H1 (cell line): ENCODE measurements at regions not wholly inside any gene's neighbourhood (a gene's known extent, or its start where the extent isn't known, plus 50 kb on each side); places are given as distances from the start of the nearest gene placed in this dataset.

Experiments
- CTCF ChIA-PET: fragments of 300-600 bp; sonication (Branson Sonifier 250); formaldehyde crosslinking; loops from one replicate; lab custom pipeline; 2021; ENCODE audit not compliant: partially characterized antibody; lab: Charles Lee
- POLR2A ChIA-PET: fragments of 300-600 bp; sonication (Branson Sonifier 250); formaldehyde crosslinking; loops from one replicate; lab custom pipeline; 2021; ENCODE audit warnings: inconsistent platforms; ENCODE audit not compliant: partially characterized antibody; lab: Charles Lee
- DNase-seq, 2 experiments: peaks; one replicate each; pipeline versions ENCODE4 v3.0.0 to v3.0.0-alpha.2; 2010 to 2022; ENCODE audit warnings: low spot score in 2 of 2, low read depth in 1 of 2, mixed read lengths in 1 of 2
- FAIRE-seq: peaks from 2 replicates; lab custom pipeline; 2011; peaks lifted over from hg19 to GRCh38; lab: Jason Lieb, UNC
- H2AFZ ChIP-seq: 2 replicates; pipeline ENCODE4 v1.8.1; 2012; ENCODE audit warnings: low read length, inconsistent platforms
- H2AK5ac ChIP-seq: 2 replicates; pipeline ENCODE4 v1.6.1; 2013; ENCODE audit warnings: low read depth, low read length
- H2BK120ac ChIP-seq: replicated peaks from 2 replicates; pipeline ENCODE3; 2013; ENCODE audit warnings: low read depth, low read length, inconsistent platforms
- H2BK12ac ChIP-seq: 2 replicates; pipeline ENCODE4 v1.6.1; 2013; ENCODE audit warnings: low read depth, low read length
- H2BK15ac ChIP-seq: 2 replicates; pipeline ENCODE4 v1.6.1; 2013; ENCODE audit warnings: low read length
- H2BK20ac ChIP-seq: 2 replicates; pipeline ENCODE4 v1.6.1; 2013; ENCODE audit warnings: low read length
- H2BK5ac ChIP-seq: 2 replicates; pipeline ENCODE4 v1.6.1; 2013; ENCODE audit warnings: low read depth, low read length
- H3K14ac ChIP-seq: 2 replicates; pipeline ENCODE4 v1.6.1; 2013; ENCODE audit warnings: inconsistent platforms; ENCODE audit not compliant: insufficient read length
- H3K18ac ChIP-seq: 2 replicates; pipeline ENCODE4 v1.6.1; 2013; ENCODE audit warnings: low read length; ENCODE audit errors: extremely low read depth
- H3K23ac ChIP-seq: 2 replicates; pipeline ENCODE4 v1.6.1; 2013; ENCODE audit warnings: inconsistent platforms; ENCODE audit not compliant: insufficient read length
- H3K23me2 ChIP-seq: 2 replicates; pipeline ENCODE4 v1.6.1; 2013; ENCODE audit warnings: low read depth, low read length
- H3K27ac ChIP-seq: 2 replicates; pipeline ENCODE4 v1.6.1; 2011; ENCODE audit warnings: low read depth, low read length, inconsistent platforms
- H3K27me3 ChIP-seq, 4 experiments: replicated peaks in 1 of 4; 1 replicate in 1 of 4; 2 replicates in 3 of 4; pipeline versions ENCODE4 v1.6.1 to v1.8.1; 2011 to 2013; ENCODE audit warnings: low read length in 3 of 4, mild to moderate bottlenecking in 3 of 4, inconsistent platforms in 2 of 4, mixed read lengths in 2 of 4, moderate library complexity in 1 of 4; ENCODE audit not compliant: control insufficient read depth in 3 of 4, insufficient read depth in 3 of 4; ENCODE audit errors: extremely low read depth in 1 of 4
- H3K36me3 ChIP-seq, 4 experiments: 2 replicates each; pipeline versions ENCODE4 v1.6.1 to v1.8.1; 2011 to 2013; ENCODE audit warnings: mild to moderate bottlenecking in 4 of 4, low read length in 3 of 4, moderate library complexity in 2 of 4, control low read depth in 1 of 4, inconsistent platforms in 1 of 4; ENCODE audit not compliant: insufficient read depth in 4 of 4, control insufficient read depth in 2 of 4
- H3K4ac ChIP-seq: replicated peaks from 2 replicates; pipeline ENCODE3; 2013; ENCODE audit warnings: low read length, low read depth, mixed read lengths, inconsistent platforms; ENCODE audit not compliant: insufficient read length
- H3K4me1 ChIP-seq, 4 experiments: replicated peaks in 1 of 4; 1 replicate in 1 of 4; 2 replicates in 3 of 4; pipeline versions ENCODE4 v1.6.1 to v1.8.1; 2011 to 2013; ENCODE audit warnings: low read length in 3 of 4, inconsistent platforms in 2 of 4, mixed read lengths in 1 of 4; ENCODE audit not compliant: insufficient read depth in 4 of 4, control insufficient read depth in 3 of 4
- H3K4me2 ChIP-seq, 2 experiments: 2 replicates each; pipeline versions ENCODE4 v1.6.1 to v1.8.1; 2011 to 2013; ENCODE audit warnings: low read depth in 2 of 2, low read length in 2 of 2, control low read depth in 1 of 2, inconsistent platforms in 1 of 2, mild to moderate bottlenecking in 1 of 2; ENCODE audit not compliant: insufficient read depth in 1 of 2
- H3K4me3 ChIP-seq, 4 experiments: fragments of 200-600, 300-600 bp in 1 of 4; sonication (generic), shearing (Covaris generic), sonication (Bioruptor Twin) in 1 of 4; 2 replicates each; pipeline versions ENCODE4 v1.5.1 to v1.8.1; 2011 to 2016; ENCODE audit warnings: low read length in 4 of 4, low read depth in 3 of 4, control low read depth in 2 of 4, inconsistent platforms in 2 of 4, mild to moderate bottlenecking in 2 of 4, mixed read lengths in 1 of 4, moderate library complexity in 1 of 4; ENCODE audit not compliant: insufficient read depth in 2 of 4; ENCODE audit errors: extremely low read depth in 1 of 4
- H3K56ac ChIP-seq: replicated peaks from 2 replicates; pipeline ENCODE3; 2013; ENCODE audit warnings: low read depth, mild to moderate bottlenecking, mixed read lengths, low read length, inconsistent platforms; ENCODE audit not compliant: insufficient read length
- H3K79me1 ChIP-seq: 2 replicates; pipeline ENCODE4 v1.6.1; 2013; ENCODE audit warnings: low read depth, low read length, control low read depth
- H3K79me2 ChIP-seq, 2 experiments: 2 replicates each; pipeline versions ENCODE4 v1.6.1 to v1.8.1; 2012 to 2013; ENCODE audit warnings: low read length in 2 of 2, mild to moderate bottlenecking in 2 of 2, inconsistent platforms in 1 of 2; ENCODE audit not compliant: insufficient read depth in 2 of 2, control insufficient read depth in 1 of 2
- H3K9ac ChIP-seq, 4 experiments: replicated peaks in 1 of 4; 1 replicate in 1 of 4; 2 replicates in 3 of 4; pipeline versions ENCODE4 v1.6.1 to v1.8.1; 2011 to 2013; ENCODE audit warnings: low read depth in 3 of 4, low read length in 3 of 4, control low read depth in 2 of 4, mild to moderate bottlenecking in 2 of 4, moderate library complexity in 2 of 4, inconsistent platforms in 1 of 4; ENCODE audit errors: extremely low read depth in 1 of 4
- H3K9me3 ChIP-seq, 2 experiments: 2 replicates each; pipeline versions ENCODE4 v1.6.1 to v1.8.1; 2012 to 2013; ENCODE audit warnings: mild to moderate bottlenecking in 2 of 2, moderate library complexity in 2 of 2, control low read depth in 1 of 2, inconsistent platforms in 1 of 2, low read depth in 1 of 2, low read length in 1 of 2, mixed read lengths in 1 of 2; ENCODE audit not compliant: insufficient read depth in 2 of 2
- H4K20me1 ChIP-seq, 2 experiments: replicated peaks in 1 of 2; 2 replicates each; pipeline versions ENCODE3 to v1.8.1; 2011 to 2013; ENCODE audit warnings: inconsistent platforms in 2 of 2, low read length in 2 of 2, mild to moderate bottlenecking in 1 of 2; ENCODE audit not compliant: insufficient read depth in 2 of 2, control insufficient read depth in 1 of 2
- H4K5ac ChIP-seq: 2 replicates; pipeline ENCODE4 v1.6.1; 2013; ENCODE audit warnings: low read length, low read depth, mixed read lengths, inconsistent platforms; ENCODE audit not compliant: insufficient read length
- H4K8ac ChIP-seq: 2 replicates; pipeline ENCODE4 v1.8.0; 2013; ENCODE audit warnings: mild to moderate bottlenecking, moderate library complexity, low read length, inconsistent platforms; ENCODE audit not compliant: insufficient read depth; ENCODE audit errors: extremely low read depth
- H4K91ac ChIP-seq: replicated peaks from 2 replicates; pipeline ENCODE3; 2013; ENCODE audit warnings: low read length, mixed read lengths, inconsistent platforms; ENCODE audit not compliant: insufficient read length
- BACH1 ChIP-seq: IDR thresholded peaks from 2 replicates; pipeline ENCODE4 v1.6.1; 2012; ENCODE audit warnings: low read length, improper control_type of control experiment
- BRCA1 ChIP-seq: IDR thresholded peaks from 2 replicates; pipeline ENCODE4 v1.6.1; 2012; ENCODE audit warnings: low read depth, low read length, improper control_type of control experiment
- CHD2 ChIP-seq: IDR thresholded peaks from 2 replicates; pipeline ENCODE4 v1.6.1; 2012; ENCODE audit warnings: low read length, improper control_type of control experiment
- CTBP2 ChIP-seq: IDR thresholded peaks from 2 replicates; pipeline ENCODE4 v1.7.0; 2011; ENCODE audit warnings: borderline replicate concordance, mild to moderate bottlenecking, moderate library complexity, mixed read lengths, low read length; ENCODE audit not compliant: insufficient read depth, insufficient read length
- E2F6 ChIP-seq: IDR thresholded peaks from 2 replicates; pipeline ENCODE4 v1.6.1; 2012; ENCODE audit warnings: inconsistent platforms
- EP300 ChIP-seq, 2 experiments: IDR thresholded peaks; 1 replicate in 1 of 2; 2 replicates in 1 of 2; pipeline ENCODE4 v1.6.1; 2011 to 2012; ENCODE audit warnings: low read depth in 2 of 2, low read length in 2 of 2, mild to moderate bottlenecking in 2 of 2, borderline replicate concordance in 1 of 2, inconsistent platforms in 1 of 2, moderate library complexity in 1 of 2
- HDAC6 ChIP-seq: IDR thresholded peaks from one replicate; pipeline ENCODE4 v1.7.1; 2012; ENCODE audit warnings: low read depth, mild to moderate bottlenecking, inconsistent platforms, low read length, moderate library complexity
- KDM4A ChIP-seq: IDR thresholded peaks from one replicate; pipeline ENCODE4 v1.7.1; 2012; ENCODE audit warnings: low read depth, mild to moderate bottlenecking, moderate library complexity, low read length, inconsistent platforms; ENCODE audit not compliant: severe bottlenecking
- NRF1 ChIP-seq: IDR thresholded peaks from 2 replicates; pipeline ENCODE4 v1.6.1; 2011; ENCODE audit warnings: mild to moderate bottlenecking, low read depth, low read length, improper control_type of control experiment
- SIX5 ChIP-seq: IDR thresholded peaks from 2 replicates; pipeline ENCODE4 v1.6.1; 2011; ENCODE audit warnings: mild to moderate bottlenecking, low read depth, low read length
- TCF12 ChIP-seq: IDR thresholded peaks from 2 replicates; pipeline ENCODE4 v1.6.1; 2011; ENCODE audit warnings: low read depth, mild to moderate bottlenecking, low read length
- WGBS, 2 experiments: shearing (Covaris generic) in 1 of 2; methylation state at CpG; one replicate each; pipeline versions ENCODE4 v1.1.6 to v1.1.7; 2013 to 2015; ENCODE audit warnings: low lambda C conversion rate in 2 of 2, mixed read lengths in 2 of 2, inconsistent platforms in 1 of 2, low coverage in 1 of 2, missing lambda C conversion rate in 1 of 2; ENCODE audit not compliant: insufficient replicate concordance in 2 of 2, insufficient coverage in 1 of 2, insufficient read length in 1 of 2; ENCODE audit errors: extremely low coverage in 1 of 2, missing lambda C conversion rate in 1 of 2; 5-methylcytosine and 5-hydroxymethylcytosine counted together
- TF ChIP-seq, protein P1 (sequence below): IDR thresholded peaks from 2 replicates; pipeline ENCODE4 v1.6.1; 2012; ENCODE audit warnings: inconsistent platforms

DNA sequence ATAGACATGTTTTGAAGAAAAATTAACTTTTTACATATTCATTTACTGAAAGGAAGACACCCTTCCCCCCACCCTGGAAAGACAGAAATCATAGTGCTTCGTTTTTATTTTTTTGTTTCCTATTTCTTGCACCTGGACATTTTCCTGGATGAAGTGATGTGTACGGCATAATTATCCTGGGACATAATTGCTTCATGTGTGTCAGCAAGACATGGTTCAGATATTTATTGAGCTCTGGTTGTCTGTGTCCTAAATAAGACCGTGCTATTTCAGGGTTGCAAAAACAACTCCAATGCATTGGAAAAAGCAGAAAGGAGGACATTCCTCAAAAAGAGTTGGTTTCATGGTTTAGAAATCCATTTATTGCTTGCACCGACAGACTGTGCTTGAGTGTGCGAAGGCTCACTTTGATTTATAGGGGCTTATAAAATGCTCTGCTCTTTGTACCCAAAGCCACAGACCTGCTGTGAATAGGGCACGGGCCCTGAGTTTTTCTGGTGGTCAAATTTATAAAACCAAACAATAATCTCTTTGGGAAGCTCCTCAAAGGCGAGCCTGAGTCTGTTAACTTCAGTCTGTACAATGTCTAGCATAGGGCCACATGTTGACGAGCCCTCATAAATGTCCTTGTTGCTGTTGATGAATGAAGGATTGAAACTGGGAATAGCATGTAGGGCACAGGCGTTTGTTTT is 179.5 kb downstream of the SOX4 start:
- Histone ChIP-seq H2BK5ac (peak overlapping the region; percentile 31; the same call in 1 of the 2 replicates), H3K27ac (no peak overlapping the region), H3K4me2 (no peak overlapping the region)
- no peak for TF ChIP-seq KDM4A
- TF ChIP-seq E2F6 = no peak
- no peak for TF ChIP-seq HDAC6
- no peak for TF ChIP-seq BRCA1
- no peak for TF ChIP-seq EP300 (IDR thresholded peaks at IDR 0.05; ENCODE audit: borderline replicate concordance in 1 of 2, low read depth in 2 of 2, low read length in 2 of 2)
- TF ChIP-seq SIX5 = no peak
- no peak for TF ChIP-seq BACH1
- TF ChIP-seq CTBP2 = no peak
- TF ChIP-seq TCF12 = no peak
- no peak for TF ChIP-seq CHD2
- no peak for TF ChIP-seq NRF1
- TF ChIP-seq, protein P1, sequence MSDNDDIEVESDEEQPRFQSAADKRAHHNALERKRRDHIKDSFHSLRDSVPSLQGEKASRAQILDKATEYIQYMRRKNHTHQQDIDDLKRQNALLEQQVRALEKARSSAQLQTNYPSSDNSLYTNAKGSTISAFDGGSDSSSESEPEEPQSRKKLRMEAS = no peak

More for the DNA sequence above, 179.5 kb downstream of the SOX4 start:
- Histone ChIP-seq H2BK15ac (no peak overlapping the region), H2AFZ (no peak overlapping the region), H3K14ac (no peak overlapping the region), H3K79me2 (peaks cover 3 to 83% of the 10 kb centered on the region in 2 experiments; a peak in 3 of 4 replicates), H2AK5ac (no peak overlapping the region), H2BK12ac (no peak overlapping the region; the same call in 1 of the 2 replicates), H2BK20ac (no peak overlapping the region; the same call in 1 of the 2 replicates), H4K5ac (no peak overlapping the region), H4K8ac (no peak overlapping the region), H3K23me2 (no peaks in the 10 kb centered on the region; the same call in 1 of the 2 replicates), H3K4me3 (no peak overlapping the region), H3K79me1 (peaks cover 14% of the 10 kb centered on the region), H4K20me1 (peaks cover 6 to 7% of the 10 kb centered on the region in 2 experiments), H3K4ac (no peak overlapping the region), H3K9me3 (no peaks in the 10 kb centered on the region), H3K4me1 (peaks cover 10 to 29% (median 27%) of the 10 kb centered on the region in 4 experiments), H4K91ac (no peak overlapping the region), H3K56ac (no peak overlapping the region), H3K18ac (no peak overlapping the region), H3K27me3 (no peaks in the 10 kb centered on the region), H3K36me3 (no peaks in the 10 kb centered on the region), H3K23ac (no peak overlapping the region), H3K9ac (no peak overlapping the region), H2BK120ac (no peak overlapping the region)
- ChIA-PET CTCF (interaction anchor here (0.8 to 1.0 kb wide), 3 partner anchors 82 to 242 kb away, joined by 3 read pairs; no protein-coding TSS in a partner anchor), POLR2A (interaction anchor here (0.9 to 1.4 kb wide), 3 partner anchors 24 to 35 kb away, joined by 3 read pairs; no protein-coding TSS in a partner anchor)
- WGBS, 2 experiments = 83% methylated on average over 9 of the region's 9 CpGs; no CpG with 5 or more reads in 1 of the 2 experiments
- DNase-seq = no peak
- no peak for FAIRE-seq
